GM12891 (cell line): ENCODE measurements at regions not wholly inside any gene's neighbourhood (a gene's known extent, or its start where the extent isn't known, plus 50 kb on each side); places are given as distances from the start of the nearest gene placed in this dataset.

Experiments used
- PAX5 ChIP-seq: IDR thresholded peaks from 2 replicates; pipeline ENCODE4 v1.6.1; 2011; ENCODE audit warnings: low read length, moderate library complexity, mild to moderate bottlenecking; ENCODE audit not compliant: insufficient read depth, severe bottlenecking
- POLR2A ChIP-seq: IDR thresholded peaks from 2 replicates; pipeline ENCODE4 v1.6.1; 2011; ENCODE audit warnings: low read depth, low read length, control low read depth
- POLR2AphosphoS5 ChIP-seq: IDR thresholded peaks from 2 replicates; pipeline ENCODE4 v1.6.1; 2011; ENCODE audit warnings: low read depth, low read length, control low read depth
- TAF1 ChIP-seq: IDR thresholded peaks from 2 replicates; pipeline ENCODE4 v1.6.1; 2011; ENCODE audit warnings: low read depth, low read length, control low read depth

- TF ChIP-seq TAF1 (no peak), POLR2A (no peak), POLR2AphosphoS5 (no peak), PAX5 (no peak)
Measured at GRCh38 chr10:78236416-78237015, 202.9 kb downstream of the RPS24 start.
